Mesodermal cell (in vitro differentiated cells): ENCODE measurements at regions not wholly inside any gene's neighbourhood (a gene's known extent, or its start where the extent isn't known, plus 50 kb on each side); places are given as distances from the start of the nearest gene placed in this dataset.
"Not testable (repeated sequence)": the region's sequence is repeated elsewhere in the genome, so short reads cannot be mapped to it uniquely, and the experiment has no call there.

Experiments used
- H3K27ac ChIP-seq: 2 replicates; pipeline ENCODE4 v1.7.0; 2013; ENCODE audit warnings: mild to moderate bottlenecking, low read depth, low read length, moderate library complexity; ENCODE audit not compliant: severe bottlenecking
- H3K36me3 ChIP-seq: 2 replicates; pipeline ENCODE4 v1.7.1; 2013; ENCODE audit warnings: mild to moderate bottlenecking, low read length, moderate library complexity; ENCODE audit not compliant: control insufficient read depth, insufficient read depth
- H3K4me1 ChIP-seq: one replicate; pipeline ENCODE4 v1.7.1; 2013; ENCODE audit warnings: mild to moderate bottlenecking, low read length; ENCODE audit not compliant: insufficient read depth, control insufficient read depth, poor library complexity, severe bottlenecking
- H3K4me3 ChIP-seq: 2 replicates; pipeline ENCODE4 v1.7.0; 2013; ENCODE audit warnings: low read length, control low read depth, mild to moderate bottlenecking; ENCODE audit not compliant: insufficient read depth, poor library complexity, severe bottlenecking; ENCODE audit errors: extremely low read depth
- H3K9me3 ChIP-seq: 2 replicates; pipeline ENCODE4 v1.7.1; 2013; ENCODE audit warnings: mild to moderate bottlenecking, low read length, moderate library complexity; ENCODE audit not compliant: control insufficient read depth
- WGBS, 2 experiments: methylation state at CpG; one replicate each; pipeline ENCODE4 v1.1.5; 2013; ENCODE audit warnings: missing lambda C conversion rate in 2 of 2; ENCODE audit not compliant: insufficient coverage in 2 of 2; 5-methylcytosine and 5-hydroxymethylcytosine counted together

DNA sequence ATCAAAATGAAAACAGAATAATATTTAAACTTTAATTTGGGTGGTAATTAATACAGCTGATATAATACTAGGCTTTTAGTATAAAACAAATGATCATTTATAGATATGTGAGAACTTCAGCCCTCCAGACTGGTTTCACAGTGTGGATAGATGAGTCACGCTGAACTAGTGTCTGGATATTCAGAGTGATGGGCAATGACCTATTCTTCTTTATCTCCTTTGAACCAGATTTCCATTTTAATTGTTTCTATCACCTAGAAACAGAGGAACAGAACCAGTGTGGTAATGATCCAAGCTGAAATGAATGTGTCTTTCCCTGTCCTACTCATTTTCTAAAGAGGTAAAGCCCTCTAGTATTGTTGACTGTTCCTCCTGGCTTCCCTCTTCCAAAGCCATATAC, 155.2 kb upstream of the GK2 start:
- no peaks in the 10 kb centered on the region for H3K36me3 ChIP-seq
- WGBS, 2 experiments = no CpG with 5 or more reads among the region's 1 CpG
- peaks cover 3% of the 10 kb centered on the region for H3K4me1 ChIP-seq
- H3K4me3 ChIP-seq = no peak overlapping the region
- no peak overlapping the region for H3K27ac ChIP-seq
- H3K9me3 ChIP-seq = no peaks in the 10 kb centered on the region

DNA sequence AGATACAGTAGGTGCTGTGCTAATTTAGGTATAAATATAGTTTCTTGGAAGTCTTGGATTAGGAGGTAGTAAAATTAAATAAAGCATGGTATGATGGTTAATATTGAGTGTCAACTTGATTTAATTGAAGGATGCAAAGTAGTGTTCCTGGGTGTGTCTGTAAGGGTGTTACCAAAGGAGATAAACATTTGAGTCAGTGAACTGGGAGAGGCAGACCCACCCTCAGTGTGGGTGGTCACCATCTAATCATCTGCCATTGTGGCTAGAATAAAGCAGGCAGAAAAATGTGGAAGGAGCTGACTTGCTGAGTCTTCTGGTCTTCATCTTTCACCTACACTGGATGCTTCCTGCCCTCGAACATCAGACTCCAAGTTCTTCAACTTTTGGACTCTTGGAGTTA, 153.7 kb upstream of the GK2 start:
- no peaks in the 10 kb centered on the region for H3K36me3 ChIP-seq
- H3K4me3 ChIP-seq = no peak overlapping the region
- H3K27ac ChIP-seq = no peak overlapping the region
- 85 to 86% methylated on average over 1 of the region's 1 CpG for WGBS, 2 experiments
- peaks cover 3% of the 10 kb centered on the region for H3K4me1 ChIP-seq
- no peaks in the 10 kb centered on the region for H3K9me3 ChIP-seq

DNA sequence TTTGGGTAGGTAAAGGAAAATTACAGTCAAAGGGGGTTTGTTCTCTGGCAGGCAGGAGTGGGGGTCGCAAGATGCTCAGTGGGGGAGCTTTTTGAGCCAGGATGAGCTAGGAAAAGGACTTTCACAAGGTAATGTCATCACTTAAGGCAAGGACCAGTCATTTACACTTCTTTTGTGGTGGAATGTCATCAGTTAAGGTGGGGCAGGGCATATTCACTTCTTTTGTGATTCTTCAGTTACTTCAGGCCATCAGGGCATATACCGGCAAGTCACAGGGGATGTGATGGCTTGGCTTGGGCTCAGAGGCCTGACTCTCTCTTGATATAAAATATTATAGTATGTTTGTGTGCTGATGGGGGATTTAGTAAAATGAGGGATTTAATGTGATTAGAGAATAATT, 151.4 kb upstream of the GK2 start:
- H3K36me3 ChIP-seq, H3K27ac ChIP-seq, H3K4me3 ChIP-seq, H3K9me3 ChIP-seq, H3K4me1 ChIP-seq: not testable (repeated sequence)
- WGBS, 2 experiments = 67% methylated on average over 1 of the region's 2 CpGs; no CpG with 5 or more reads in 1 of the 2 experiments

DNA sequence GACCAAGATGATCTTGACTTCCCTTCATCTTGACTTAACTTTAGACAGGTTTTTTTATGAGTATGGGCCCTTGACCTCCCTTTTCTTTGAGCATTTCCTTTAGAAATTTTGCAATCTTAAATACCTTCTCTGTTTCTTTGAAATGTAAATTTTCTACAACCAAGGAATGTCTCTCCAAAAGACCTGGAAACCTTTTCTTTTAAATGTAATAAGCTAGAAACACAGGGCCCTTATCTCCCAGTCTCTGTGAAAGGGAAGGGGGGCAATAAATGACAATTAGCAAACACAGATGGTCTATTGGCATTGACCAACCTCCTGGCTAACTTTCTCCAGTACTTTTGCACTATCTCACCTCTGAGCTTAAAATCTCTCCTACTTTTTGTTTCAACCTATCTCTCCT, 144.3 kb upstream of the GK2 start:
- Histone ChIP-seq H3K4me3 (no peak overlapping the region), H3K4me1 (no peaks in the 10 kb centered on the region), H3K27ac (no peak overlapping the region), H3K9me3 (no peaks in the 10 kb centered on the region), H3K36me3 (no peaks in the 10 kb centered on the region)

DNA sequence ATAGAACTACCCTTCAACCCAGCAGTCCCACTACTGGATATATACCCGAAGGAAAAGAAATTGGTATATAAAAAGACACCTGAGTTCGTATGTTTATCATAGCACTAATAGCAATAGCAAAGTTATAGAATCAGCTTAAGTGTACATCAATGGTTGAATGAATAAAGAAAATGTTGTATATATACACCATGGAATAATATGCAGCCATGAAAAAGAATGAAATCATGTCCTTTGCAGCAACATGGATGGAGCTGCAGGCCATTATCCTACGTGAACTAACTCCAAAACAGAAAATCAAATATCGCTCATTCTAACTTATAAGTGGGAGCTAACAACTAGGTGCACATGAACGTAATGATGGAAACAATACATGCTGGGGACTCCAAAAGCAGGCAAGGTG, 143.5 kb upstream of the GK2 start:
- no peak overlapping the region for H3K4me3 ChIP-seq
- H3K36me3 ChIP-seq = no peaks in the 10 kb centered on the region
- H3K27ac ChIP-seq = no peak overlapping the region
- H3K9me3 ChIP-seq = no peaks in the 10 kb centered on the region
- H3K4me1 ChIP-seq = no peaks in the 10 kb centered on the region
- 0% methylated on average over 1 of the region's 5 CpGs; no CpG with 5 or more reads in 1 of the 2 experiments for WGBS, 2 experiments

DNA sequence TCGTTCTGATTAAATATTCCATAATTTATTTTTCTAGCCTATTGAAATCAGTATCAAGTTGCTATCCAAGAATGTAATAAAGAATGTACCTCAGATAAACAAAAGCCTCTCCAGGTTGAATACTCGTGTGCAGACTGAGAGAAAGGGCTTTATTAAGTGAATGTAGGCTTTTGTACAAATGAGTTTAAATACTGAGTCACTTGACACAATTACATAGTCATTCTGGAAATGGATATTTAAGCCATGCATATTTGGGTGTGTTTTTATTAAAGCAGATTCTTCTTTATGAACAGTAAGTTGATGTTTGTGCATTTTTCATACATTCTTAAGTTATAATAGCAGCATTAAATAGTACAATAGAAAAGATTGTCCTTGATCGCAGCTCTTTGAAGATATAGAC, 139.8 kb upstream of the GK2 start:
- 100% methylated on average over 1 of the region's 3 CpGs; no CpG with 5 or more reads in 1 of the 2 experiments for WGBS, 2 experiments
- no peaks in the 10 kb centered on the region for H3K36me3 ChIP-seq

DNA sequence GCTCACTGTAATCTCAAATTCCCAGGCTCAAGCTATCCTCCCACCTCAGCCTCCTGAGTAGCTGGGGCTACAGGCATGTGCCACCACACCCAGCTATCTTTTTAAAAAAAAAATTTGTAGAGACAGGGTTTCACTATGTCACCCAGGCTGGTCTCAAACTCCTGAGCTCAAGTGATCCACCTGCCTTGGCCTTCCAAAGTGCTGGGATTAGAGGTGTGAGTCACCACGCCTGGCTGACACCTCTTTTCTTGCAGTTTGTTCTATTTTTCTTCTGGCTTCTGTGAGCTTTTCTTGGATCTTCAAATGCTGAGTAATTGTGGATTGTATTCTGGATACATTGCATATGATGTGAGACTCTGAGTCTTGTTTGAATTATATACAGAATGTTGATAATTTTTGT, 137.3 kb upstream of the GK2 start:
- H3K36me3 ChIP-seq, H3K4me3 ChIP-seq, H3K4me1 ChIP-seq, H3K27ac ChIP-seq, H3K9me3 ChIP-seq: not testable (repeated sequence)
- 86 to 100% methylated on average over 1 of the region's 1 CpG for WGBS, 2 experiments

More for the DNA sequence above, 139.8 kb upstream of the GK2 start:
- no peaks in the 10 kb centered on the region for H3K9me3 ChIP-seq
- H3K4me1 ChIP-seq = no peaks in the 10 kb centered on the region
- no peak overlapping the region for H3K4me3 ChIP-seq
- H3K27ac ChIP-seq = no peak overlapping the region

DNA sequence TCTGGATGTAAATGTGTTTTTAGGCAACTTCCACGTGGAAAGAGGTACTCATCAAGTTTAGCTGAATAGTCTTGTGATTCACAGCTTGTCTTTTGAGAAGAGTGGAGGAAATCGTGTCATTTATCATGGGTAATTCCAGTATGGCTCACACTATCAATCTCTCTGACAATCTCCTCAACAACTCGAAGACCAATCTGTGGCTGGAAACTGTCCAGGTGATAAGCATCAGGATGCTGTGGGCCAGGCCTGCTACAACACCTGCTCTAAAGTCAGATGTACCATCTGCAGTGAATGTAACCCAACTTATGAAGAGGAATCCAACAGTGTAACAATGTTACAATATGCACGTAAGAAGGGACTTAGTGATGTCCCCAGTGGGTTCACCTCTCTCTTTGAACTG, 132.1 kb upstream of the GK2 start:
- Histone ChIP-seq H3K4me3 (no peak overlapping the region), H3K27ac (no peak overlapping the region), H3K9me3 (no peaks in the 10 kb centered on the region), H3K4me1 (no peaks in the 10 kb centered on the region), H3K36me3 (no peaks in the 10 kb centered on the region)
- 83 to 94% methylated on average over 2 of the region's 4 CpGs for WGBS, 2 experiments

DNA sequence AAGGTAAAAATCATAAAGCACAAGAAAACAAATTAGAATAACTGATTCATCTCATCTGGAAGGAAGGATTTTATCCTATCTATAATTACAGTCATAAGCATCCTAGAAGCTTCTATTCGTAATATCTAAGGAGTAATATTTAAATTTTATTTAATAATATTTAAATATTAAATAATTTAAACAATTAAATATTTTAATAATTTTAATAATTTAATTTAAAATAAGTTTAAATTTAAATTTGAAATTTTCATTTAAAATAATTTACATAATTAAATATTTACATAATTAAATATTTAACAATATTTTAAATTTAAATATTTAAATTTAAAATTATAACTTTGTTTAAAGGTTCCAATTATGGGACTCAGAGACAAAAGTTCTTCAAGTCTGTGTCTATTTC, 127.5 kb upstream of the GK2 start:
- no peak overlapping the region for H3K27ac ChIP-seq
- no CpG with 5 or more reads among the region's 1 CpG for WGBS, 2 experiments
- H3K9me3 ChIP-seq = no peaks in the 10 kb centered on the region
- no peaks in the 10 kb centered on the region for H3K4me1 ChIP-seq
- H3K4me3 ChIP-seq = no peak overlapping the region
- H3K36me3 ChIP-seq = no peaks in the 10 kb centered on the region

DNA sequence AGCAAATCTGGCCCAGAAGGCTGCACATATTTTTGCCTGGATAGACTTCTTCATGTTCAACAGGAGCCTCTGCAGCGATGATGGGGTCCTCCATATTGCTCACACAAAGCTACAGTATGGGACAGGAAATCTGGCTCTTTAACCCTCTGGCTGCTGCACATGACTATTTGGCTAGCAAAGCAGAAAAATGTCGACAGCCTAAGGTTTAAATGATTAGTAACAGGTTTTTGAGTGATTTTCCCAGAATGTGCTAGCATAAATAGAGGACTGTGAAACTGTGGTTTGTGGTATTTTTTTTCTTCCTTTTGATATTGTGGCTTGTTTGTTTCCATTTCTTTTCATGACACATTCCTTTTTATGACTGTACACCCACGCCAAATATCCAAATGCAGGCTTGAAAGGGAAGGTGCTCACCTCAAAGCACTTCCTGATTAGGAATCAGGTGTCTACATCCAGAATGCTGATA, 120.2 kb upstream of the GK2 start:
- Histone ChIP-seq H3K9me3 (no peaks in the 10 kb centered on the region), H3K4me3 (no peak overlapping the region), H3K36me3 (no peaks in the 10 kb centered on the region), H3K27ac (no peak overlapping the region), H3K4me1 (no peaks in the 10 kb centered on the region)
- WGBS, 2 experiments = 90 to 94% methylated on average over 2 of the region's 3 CpGs

DNA sequence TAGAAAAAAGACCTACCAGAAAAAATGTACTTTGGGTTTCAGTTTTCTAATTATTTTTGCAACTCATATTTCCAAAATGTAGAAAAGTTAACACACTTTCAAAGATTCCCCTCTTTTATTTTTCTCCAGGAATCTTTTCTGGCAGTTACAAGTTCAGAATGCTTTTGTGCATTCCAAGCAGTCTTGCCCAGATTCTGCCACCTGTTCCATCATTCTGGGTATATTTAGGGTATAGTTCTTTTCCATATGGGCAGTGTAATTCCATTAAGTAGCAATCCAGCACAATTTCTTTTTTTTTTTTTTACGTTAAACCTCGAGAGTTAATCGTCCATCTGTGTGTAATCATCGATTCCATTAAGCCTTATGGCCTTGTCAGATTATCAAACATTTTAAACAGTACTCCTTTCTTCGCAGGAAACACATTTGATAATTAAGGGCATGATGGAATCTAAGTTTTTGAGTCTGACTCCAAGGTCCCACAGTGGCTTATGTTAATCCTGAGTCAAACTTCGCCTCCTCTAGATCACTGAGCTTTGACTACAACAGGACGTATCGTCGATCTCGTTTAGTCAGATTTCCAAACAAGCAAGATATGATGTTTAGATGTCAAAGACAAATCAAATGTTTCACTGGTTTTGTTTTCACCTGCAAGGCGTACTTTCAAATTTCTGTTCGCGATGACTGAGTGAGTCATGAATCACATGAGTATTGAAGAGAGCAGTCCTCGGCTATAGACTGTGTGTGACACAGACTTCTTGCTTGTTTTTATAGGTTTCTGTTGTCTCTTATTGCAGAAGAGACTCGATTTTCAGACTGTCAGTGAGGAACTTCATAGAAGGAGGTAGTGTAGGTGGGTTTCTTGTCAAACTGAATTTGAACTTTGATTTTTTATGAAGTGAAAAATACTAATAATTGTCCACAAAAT, 118.9 kb upstream of the GK2 start:
- WGBS, 2 experiments = 85 to 97% methylated on average over 9 of the region's 15 CpGs
- H3K4me3 ChIP-seq = no peak overlapping the region
- H3K4me1 ChIP-seq = no peaks in the 10 kb centered on the region
- no peaks in the 10 kb centered on the region for H3K9me3 ChIP-seq
- H3K36me3 ChIP-seq = no peaks in the 10 kb centered on the region
- H3K27ac ChIP-seq = no peak overlapping the region
